ENCODE measurements at regions not wholly inside any gene's neighbourhood (a gene's known extent, or its start where the extent isn't known, plus 50 kb on each side); places are given as distances from the start of the nearest gene placed in this dataset.
A peak's percentile ranks its signal among the peaks of the same experiment; 100 is the strongest.
"Not testable (repeated sequence)": the region's sequence is repeated elsewhere in the genome, so short reads cannot be mapped to it uniquely, and the experiment has no call there.

DNA sequence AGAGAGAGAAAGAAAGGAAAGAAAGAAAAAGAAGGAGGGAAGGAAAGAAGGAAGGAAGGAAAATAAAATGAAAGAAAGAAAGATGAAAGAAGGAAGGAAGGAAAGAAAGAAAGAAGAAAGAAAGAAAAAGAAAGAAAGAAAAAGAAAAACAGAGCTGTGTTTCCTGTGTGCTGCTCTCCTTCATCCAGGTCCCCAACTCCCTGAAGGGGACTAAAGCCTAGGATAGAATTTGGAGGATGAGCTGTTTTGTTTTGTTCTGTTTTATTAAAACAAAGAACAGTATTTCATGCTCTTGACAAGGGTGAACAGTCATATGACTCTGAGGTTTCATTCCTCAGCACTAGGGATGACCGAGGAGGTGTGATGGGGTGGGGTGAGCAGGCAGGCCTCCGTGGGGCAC is 164.8 kb upstream of the NDN start:
- DNase-seq, result no peak

DNA sequence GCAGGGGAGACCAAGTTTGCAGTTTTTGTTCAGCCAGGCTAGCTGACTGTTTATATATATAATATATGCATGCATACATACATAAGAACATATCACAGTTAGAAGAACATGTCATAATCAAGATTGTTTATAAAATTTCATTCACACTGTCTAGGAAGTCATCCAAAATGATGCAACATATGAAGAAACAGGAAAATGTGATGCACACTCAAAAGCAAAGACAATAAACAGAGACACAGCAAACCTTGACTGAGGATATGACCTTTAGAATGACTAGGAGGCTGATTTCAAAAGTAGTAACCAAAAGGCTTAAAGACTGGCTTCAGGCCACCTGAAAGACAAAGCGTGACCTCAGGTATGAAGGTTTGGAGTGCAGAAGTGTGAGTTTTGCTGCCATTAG is 166.2 kb upstream of the NDN start:
- DNase-seq, result no peak

GRCh38 chr15:23854203-23854911 is 167.3 kb upstream of the NDN start:
- DNase-seq, result no peak

DNA sequence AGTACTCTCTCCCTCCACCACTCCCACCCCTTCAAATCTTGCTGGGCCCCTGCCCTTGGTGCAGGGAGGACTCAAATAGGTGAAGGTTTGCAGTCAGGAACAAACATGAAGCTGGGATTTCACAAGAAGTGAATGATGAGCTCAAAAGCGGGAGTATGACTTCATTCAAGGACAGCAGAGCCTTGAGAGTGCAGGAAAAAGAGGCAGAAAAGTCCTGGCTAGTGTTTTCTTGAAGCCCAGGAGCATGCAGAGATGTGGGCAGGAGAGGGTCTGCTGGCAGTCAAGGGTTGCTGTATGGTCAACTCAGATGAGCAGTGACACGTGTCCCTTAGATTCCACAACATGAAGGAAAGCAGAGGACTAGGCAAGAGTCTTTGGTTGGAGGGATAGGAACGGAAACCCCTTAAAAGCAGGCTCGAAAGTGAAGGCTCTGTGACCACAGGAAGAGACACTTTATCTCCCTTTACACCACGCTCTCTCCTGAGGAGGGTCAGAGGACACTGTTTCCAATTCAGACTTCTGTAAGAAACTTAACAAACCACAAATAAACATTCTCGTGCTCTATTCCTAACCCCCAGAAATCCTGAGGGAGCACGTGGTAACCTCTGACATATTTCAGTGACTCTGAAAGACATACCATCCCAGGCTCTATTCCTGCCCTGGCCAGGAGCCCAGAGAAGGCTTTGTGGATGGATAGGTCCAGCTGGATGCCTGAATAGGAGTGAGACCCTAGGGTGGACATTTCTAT is 168.0 kb upstream of the NDN start:
- no peak for DNase-seq

DNA sequence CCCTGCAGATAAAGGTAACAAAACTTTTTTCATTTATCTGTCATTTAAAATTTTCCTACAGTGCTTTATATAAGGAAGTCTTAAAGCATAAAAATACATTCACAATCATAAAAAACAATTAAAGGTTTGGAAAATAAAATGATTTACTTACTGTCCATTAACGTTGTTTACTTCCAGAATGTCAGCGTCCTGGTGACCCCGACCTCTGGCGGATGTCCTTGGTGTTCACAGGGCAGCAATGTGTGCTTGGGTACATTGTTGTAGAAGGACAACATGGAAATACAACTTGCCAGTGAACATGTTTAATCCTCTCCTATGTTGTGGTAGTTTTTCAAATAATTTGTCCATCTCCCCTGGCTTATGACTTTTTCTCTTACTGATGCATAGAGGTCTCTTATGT is 168.8 kb upstream of the NDN start:
- DNase-seq, result no peak

DNA sequence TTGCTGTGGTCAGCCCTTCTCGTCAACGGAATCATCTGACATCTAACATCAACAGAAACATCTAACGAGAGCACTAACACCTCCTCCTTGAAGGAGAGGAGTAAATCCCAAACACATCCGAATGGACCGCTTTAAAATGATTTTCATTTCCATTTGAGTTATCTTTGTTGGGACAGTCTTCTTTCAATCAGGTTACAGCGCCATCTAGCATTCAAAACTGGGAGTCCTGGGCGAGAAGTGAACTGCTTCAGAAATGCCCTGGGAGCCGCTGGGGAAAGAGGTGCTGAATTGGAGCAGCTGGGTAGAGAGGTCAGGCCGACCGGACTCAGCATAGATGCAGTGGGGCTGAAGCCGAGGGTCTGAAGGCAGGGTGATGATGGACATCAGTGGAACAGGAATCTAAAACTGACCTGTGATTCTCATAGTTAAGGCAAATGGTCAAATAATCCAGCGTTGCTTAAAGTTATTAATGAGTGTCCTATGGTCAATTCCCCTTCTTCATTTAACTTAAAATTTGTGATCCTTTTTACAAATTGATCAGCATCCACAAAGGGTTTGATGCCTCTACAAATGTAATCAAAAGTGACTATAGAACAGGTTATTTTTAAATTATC is 170.0 kb upstream of the NDN start:
- DNase-seq, result peak in 1 of 5 experiments; percentile 6

DNA sequence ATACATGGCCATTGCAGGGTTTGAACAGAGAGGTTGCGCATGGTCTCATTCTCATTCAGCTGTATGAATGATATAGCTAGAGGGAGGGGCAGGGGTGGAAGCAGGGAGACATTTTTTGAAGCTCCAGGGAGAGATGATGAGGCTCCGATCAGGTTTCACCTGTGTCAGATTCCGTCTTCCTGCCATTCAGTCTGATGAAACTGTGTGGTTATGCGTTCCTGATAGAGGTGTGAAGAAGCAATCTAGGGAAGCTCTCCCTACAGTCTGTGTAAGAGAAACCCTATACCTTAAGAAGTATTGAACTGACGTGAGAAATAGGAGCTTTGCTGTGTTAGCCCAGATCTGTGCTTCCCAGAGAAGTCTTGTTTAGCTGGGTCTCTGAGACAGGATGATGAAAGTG is 171.9 kb upstream of the NDN start:
- DNase-seq, result no peak

- no peak for DNase-seq
Measured at GRCh38 chr15:23860290-23861245, 173.5 kb upstream of the NDN start.

DNA sequence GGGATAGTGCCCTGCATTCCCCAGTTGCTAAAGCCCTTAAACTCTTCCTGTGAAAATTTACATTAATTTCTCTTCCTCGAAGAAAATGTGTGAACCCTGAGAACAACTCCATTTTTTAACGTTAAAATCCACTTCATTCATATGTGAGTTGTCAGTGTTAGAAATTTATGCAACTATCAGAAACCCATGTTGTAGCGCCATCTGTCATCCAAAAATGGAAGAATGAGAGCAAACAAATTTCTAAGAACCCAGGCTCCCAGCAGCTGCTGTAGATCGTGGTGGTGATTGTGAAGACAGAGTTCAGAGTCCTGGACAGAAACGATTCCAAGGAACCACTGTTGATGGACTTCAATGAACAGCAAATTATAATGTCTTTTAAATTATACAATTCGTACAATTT is 179.7 kb upstream of the NDN start:
- no peak for DNase-seq

DNA sequence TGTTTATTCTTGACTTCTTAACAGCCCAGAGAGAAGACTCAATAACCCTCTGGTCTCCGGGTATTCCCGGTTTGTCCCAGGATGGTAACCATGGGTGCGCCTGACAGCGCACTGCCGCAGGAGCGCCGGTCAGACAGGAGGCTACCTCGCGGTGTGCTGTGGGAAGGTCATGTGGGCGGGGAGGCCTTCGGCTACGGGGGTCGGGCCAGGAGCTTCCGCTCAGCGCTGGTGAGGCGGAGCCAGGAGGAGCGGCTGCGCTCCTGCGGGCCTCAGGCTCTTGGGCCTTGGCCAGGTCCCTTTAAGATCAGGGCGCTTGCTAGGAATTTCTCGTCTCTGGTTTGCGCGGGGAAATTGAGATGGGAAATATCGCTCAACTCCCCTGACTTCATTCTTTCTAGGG is 182.3 kb upstream of the NDN start:
- no peak for DNase-seq

- DNase-seq, result not testable (repeated sequence)
Measured at GRCh38 chr15:23873613-23874012, 186.5 kb upstream of the NDN start.

DNA sequence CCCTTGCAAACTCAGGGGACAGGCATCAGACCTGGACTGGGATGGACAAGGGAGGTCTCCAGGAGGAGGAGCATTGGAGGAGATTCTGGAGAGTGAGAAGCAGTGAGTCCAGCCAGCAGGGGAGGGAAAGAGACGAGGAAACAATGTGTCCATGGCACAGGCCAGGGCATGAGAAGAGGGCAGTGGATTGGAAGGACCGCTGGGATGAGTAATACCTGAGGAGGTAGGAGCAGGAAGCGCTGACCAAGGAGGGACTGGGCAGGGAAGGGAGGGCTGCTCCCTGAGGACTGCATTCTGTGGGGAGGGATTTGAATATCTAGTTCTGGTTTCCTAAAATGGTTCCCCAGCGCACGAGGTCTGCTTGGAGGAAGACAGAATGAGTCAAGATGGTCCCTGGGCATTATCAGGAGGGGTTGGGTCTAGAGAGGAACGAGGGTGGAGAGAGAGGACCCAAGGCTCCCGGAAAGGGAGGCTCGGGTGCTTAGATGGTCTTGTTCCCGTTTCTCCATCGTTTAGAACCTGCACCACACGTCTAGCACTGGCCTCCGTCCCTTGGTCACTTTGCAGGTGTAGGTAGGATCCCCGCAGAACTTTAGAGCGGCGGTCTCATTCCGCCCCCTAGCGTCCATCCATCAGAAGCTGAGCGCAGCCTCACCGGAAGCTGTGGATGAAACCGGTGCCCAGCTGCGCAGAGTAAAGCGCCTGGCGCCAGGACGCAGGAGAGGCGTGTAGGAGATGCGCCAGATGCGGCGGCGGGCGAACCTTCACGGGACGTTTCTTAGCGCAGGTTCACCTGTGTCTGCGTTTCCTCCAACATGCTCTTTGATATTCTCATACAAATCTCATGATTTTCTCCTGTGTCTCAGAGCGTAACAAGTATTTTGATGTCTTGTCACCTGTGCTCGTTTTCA is 190.7 kb upstream of the NDN start:
- peak in 1 of 5 experiments; percentile 39 for DNase-seq

- DNase-seq, result no peak
Measured at GRCh38 chr15:23881291-23881690, 194.2 kb upstream of the NDN start.

GRCh38 chr15:23890218-23890617 is 203.1 kb upstream of the NDN start:
- no peak for DNase-seq

GRCh38 chr15:23897091-23897490 is 210.0 kb upstream of the NDN start:
- no peak for DNase-seq

DNA sequence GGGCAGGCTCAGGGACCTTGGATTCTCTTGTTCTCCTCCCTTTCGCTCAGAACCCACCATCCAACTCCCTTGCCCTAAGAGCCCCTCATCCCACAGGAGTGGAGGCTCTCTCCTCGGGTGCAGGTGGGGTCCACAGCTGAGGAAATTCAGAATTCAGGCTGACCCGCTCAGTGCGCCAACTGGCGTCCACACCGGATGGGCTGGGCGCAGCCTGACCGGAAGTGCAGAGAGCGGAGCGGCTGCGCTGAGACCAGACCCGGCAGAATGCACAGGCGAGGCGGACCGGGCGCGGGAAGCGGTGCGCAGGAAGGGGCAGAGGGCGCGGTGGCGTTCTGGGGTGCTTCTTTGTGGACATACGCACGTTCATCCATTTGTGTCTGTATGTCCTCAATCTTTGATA is 210.4 kb upstream of the NDN start:
- DNase-seq, result no peak

DNA sequence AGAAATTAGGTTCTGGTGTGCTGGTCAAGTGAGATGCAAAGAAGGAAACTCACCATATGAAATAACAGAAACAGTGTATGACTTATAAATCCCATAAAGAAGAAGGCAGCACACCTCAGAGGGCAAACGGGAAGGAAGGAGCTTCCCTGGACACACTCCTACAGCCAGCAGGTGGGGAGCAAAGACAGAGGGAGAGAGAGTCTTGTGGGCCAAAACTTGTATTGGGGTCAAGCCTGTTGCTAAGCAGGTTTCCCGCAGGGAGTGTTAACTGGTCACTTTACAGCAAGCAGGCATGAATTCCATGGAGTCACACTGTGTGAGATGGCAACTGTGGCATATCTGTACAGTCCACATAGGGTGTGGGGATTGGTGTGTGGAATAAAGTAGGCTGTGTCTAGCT is 222.9 kb upstream of the NDN start:
- DNase-seq, result no peak

GRCh38 chr15:23912191-23912590 is 225.1 kb upstream of the NDN start:
- no peak for DNase-seq

- DNase-seq, result no peak
Measured at GRCh38 chr15:23913081-23913480, 226.0 kb upstream of the NDN start.

GRCh38 chr15:23913635-23914034 is 226.5 kb upstream of the NDN start:
- no peak for DNase-seq

- DNase-seq, result no peak
Measured at GRCh38 chr15:23924686-23925085, 237.6 kb upstream of the NDN start.

GRCh38 chr15:23954931-23955330 is 267.8 kb upstream of the NDN start:
- DNase-seq, result no peak

Measured in T-helper 2 cell (primary cell).